CMK (cell line): ENCODE measurements at regions not wholly inside any gene's neighbourhood (a gene's known extent, or its start where the extent isn't known, plus 50 kb on each side); places are given as distances from the start of the nearest gene placed in this dataset.
"Not testable (repeated sequence)": the region's sequence is repeated elsewhere in the genome, so short reads cannot be mapped to it uniquely, and the experiment has no call there.

Experiments
- DNase-seq: peaks from one replicate; pipeline ENCODE4 v3.0.0-alpha.2; 2010; ENCODE audit warnings: low read depth

- DNase-seq = no peak
Measured at GRCh38 chr4:57875829-57876392, 765.7 kb upstream of the IGFBP7 start.

DNA sequence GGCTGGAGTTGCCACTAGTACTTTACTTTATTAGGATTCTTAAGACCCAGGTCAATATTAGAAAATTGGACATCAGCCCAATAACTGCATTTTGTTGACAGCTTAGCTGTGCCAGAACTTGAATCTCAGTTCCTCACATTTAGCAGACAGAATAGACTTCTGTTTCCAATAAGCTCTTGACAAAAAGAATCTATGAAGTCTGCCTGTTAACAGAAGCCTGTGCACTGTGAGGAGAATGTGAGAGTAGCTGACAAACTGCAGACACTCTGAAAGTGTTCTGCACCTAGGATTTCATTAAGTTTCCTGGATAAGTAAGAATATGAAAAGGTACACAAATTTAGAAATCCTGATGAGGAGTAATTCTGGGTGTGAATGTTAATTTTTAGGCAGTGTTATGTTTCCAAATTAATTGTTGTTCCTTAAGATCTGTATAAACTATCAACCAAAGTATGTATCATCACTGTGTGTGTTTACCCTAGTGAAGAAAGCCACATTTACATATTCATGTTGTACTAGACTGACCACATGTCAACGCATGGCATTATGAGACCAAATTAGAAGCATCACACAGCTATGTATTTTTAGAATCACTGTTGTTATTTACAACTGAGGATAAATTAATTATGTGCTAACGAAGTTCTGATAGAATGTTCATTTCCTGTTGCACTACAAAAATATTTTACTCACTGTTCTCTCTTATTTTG lies 756.4 kb upstream of the IGFBP7 start:
- no peak for DNase-seq

GRCh38 chr4:57865264-57865663 lies 755.1 kb upstream of the IGFBP7 start:
- no peak for DNase-seq

DNA sequence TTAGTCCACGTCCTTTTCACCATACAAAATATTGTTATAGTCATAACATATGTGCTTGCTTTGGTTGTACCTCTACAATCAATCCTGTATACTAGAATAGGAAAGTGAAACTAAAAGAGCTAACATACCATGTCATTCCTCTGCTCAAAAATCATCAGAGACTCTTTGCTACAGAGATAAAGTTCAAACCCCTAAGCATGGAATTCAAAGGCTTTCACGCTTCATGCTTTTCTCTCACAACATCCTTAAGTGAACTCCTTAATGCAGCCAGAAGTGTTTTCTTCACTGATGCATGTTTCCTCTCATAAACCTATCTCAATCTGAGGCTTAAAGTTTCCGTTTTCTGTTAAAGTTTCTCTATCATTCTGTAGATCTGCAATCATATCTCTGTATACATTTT lies 744.6 kb upstream of the IGFBP7 start:
- DNase-seq = no peak

DNA sequence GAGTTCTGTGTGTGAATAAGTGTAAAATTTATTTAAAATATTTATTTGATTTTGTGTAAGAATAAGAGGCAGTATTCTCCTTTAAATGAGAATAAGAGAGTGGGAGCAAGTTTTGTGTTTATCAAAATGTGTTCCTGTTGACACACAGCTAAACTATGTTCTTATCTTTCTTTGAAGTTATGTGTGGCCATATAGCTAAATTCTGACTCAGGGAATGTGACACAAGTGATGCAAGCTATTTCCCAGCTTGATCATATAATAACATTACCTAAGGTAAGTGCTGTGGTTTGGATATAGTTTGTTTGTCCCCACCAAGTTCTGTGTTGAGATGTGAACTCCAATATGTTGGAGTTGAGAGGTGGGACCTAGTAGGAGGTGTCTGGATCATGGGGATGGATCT lies 740.0 kb upstream of the IGFBP7 start:
- no peak for DNase-seq

DNA sequence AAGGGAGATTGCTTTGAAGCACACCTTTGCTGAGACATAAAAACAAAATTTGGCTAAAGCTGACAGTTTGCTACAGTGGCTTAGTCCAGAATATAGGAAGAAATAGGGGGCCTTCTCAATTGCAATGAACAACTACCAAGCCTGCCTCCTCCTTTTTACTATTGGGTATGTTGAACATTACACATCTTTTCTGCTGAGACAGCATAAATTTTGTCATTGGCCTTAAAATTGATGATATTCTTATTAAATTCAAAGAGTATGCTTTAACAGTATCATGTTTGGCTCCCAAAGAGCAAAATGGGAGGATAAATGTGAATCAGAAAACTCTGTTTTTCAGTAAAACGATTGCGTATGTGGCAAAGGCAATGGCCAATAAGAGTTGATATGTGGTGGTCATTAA lies 721.9 kb upstream of the IGFBP7 start:
- DNase-seq = no peak

DNA sequence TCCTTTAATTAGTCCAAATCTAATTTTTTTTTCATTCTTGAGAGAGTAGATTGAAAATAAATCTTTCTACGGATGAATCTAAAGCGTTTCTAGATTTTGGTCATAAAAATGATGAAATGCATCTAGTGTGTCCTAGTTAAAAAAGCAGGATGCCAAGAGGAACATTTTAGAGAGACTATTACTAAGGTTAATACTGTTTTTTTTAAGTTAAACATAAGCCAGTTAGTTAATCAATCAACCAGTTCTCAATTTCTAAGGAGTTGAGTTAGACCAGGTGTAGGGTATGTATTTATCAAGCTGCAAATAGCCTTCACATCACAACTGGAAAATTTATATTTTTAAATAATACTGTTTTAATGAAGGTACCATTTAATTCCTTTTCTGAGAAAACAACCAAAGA lies 679.5 kb upstream of the IGFBP7 start:
- DNase-seq = no peak

DNA sequence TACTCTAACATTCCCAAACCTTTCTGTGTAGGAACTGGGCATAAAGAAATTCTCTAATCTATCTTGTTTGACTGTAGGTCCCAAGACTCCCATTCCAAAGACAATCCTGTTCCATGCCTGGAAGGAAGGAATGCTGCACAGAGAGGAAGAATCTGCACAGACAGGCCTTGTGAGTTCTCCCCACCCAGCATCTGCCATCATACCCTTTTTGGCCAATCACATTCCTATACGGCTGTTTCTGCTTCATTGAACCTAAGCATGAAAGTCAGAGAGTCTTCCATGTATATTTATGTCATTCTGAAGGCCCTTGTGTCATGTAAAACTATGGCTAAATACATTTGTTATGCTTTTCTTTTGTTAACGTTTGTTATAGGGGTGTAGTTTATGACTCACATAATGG lies 667.7 kb upstream of the IGFBP7 start:
- DNase-seq = no peak

GRCh38 chr4:57774681-57775080 lies 664.5 kb upstream of the IGFBP7 start:
- DNase-seq = no peak

DNA sequence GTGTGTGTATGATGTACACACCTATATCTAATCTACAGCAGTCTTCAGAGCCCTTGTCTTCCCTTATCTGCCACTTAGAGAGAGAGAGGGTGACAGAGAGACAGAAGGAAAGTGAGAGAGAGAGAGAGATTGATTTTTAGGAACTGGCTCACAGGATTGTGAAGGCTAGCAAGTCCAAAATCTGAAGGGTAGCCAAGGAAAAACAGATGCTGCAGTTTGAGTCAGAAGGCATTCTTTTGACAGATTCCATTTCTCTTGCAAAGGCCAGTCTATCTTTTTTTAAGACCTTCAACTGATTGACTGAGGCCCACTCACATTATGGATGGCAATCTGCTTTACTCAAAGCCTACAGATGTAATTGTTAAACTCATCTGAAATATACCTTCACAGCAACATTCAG lies 664.0 kb upstream of the IGFBP7 start:
- DNase-seq = no peak

DNA sequence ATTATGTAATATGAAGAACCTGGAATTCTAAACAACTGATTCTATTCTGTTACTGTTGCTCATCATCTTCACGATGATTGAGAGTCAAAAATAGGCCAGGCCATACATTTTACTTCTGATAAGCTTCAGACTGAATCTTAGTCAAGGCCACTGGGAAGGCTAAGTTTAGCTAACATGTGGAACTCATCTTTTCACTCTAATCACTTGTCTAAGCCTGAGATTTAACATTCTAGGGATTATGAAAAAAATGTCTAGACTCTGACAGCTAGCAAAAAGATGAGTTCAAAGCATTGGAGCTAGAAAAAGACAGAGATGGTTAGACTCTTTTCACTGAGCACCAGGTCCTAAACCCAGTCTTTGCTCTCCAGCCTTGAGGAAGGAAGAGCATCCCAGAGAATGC lies 656.2 kb upstream of the IGFBP7 start:
- no peak for DNase-seq

GRCh38 chr4:57764856-57765255 lies 654.7 kb upstream of the IGFBP7 start:
- no peak for DNase-seq

- no peak for DNase-seq
Measured at GRCh38 chr4:57763070-57763469, 652.9 kb upstream of the IGFBP7 start.

DNA sequence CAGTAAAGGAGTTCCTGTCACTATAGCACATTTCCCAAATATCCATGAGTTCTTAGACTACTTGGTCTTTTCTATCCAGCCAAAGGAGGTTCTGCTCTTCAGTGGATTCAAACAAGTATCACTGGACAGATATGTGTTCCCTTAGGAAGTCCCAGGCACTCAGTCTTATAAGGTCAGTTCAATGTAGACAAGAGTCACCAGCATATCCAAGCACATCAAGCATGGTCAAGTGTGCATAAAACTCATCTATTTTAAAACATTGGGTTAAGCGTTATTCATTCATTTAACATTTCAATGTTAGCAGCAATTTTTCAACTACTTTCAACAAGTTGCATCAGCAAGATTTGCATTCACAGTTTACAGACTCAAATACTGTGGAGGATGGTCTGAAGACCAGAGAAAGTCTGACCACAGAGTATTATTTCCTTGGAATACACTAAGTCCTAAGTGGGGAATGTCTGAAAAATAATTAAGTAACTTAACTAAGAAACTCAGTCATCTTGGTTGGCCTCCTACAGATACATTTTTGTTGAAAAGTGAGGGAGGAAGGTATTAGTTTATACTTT lies 630.5 kb upstream of the IGFBP7 start:
- no peak for DNase-seq

- DNase-seq = no peak
Measured at GRCh38 chr4:57736781-57737180, 626.6 kb upstream of the IGFBP7 start.

- DNase-seq = no peak
Measured at GRCh38 chr4:57734104-57734670, 624.0 kb upstream of the IGFBP7 start.

- DNase-seq = not testable (repeated sequence)
Measured at GRCh38 chr4:57729775-57730570, 619.8 kb upstream of the IGFBP7 start.

DNA sequence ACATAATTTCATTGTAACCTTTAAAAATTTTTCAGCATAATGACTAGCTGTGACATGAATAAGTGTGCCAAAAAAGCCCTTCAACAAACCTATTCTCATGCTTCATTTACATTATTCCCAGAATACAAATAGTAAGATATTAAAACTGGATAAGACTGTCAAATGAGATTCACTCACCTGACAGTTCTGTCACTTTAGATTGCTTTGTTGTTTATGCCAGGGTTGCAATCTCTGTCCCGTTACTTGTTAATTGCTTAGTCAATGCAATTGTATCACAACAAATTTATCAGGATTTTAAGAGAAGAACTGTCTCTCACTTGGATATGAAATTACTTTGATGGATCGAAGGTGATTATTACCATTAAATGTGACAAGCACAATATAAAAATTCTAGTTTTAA lies 616.0 kb upstream of the IGFBP7 start:
- DNase-seq = no peak

- no peak for DNase-seq
Measured at GRCh38 chr4:57719456-57719855, 609.3 kb upstream of the IGFBP7 start.

DNA sequence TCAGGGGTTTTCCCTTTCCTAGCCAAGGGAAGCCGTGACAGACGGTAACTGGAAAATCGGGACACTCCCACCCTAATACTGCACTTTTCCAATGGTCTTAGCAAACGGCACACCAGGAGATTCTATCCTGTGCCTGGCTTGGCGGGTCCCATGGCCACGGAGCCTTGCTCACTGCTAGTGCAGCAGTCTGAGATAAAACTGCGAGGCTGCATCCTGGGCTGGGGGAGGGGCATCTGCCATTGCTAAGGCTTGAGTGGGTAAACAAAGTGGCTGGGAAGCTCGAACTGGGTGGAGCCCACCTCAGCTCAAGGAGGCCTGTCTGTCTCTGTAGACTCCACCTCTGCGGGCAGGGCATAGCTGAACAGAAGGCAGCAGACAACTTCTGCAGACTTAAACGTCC lies 604.1 kb upstream of the IGFBP7 start:
- DNase-seq = not testable (repeated sequence)

DNA sequence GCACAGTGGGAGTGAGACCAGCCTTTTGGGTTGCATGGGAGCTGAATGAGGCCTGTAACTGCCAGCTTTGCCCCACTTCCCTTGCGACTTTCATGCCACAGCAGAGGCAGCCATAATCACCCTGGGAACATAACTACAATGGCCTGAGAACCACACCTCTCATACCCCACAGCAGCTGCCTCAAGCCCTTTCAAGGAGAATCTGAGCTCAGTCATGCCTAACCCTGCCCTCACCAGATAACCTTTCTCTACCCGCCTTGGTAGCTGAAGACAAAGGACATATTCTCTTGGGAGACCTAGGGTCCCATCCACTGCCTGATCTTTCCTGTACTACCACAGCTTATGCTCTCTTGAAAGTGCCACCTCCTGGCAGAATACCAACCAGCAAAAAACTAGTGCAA lies 599.9 kb upstream of the IGFBP7 start:
- no peak for DNase-seq

GRCh38 chr4:57691370-57691769 lies 581.2 kb upstream of the IGFBP7 start:
- no peak for DNase-seq
